A673 (cell line): ENCODE measurements at regions not wholly inside any gene's neighbourhood (a gene's known extent, or its start where the extent isn't known, plus 50 kb on each side); places are given as distances from the start of the nearest gene placed in this dataset.

Source experiments
- BruUV-seq: library from RNA; stranded (reverse); fragments of 400-500 nt; replicated peaks from 2 replicates; lab custom pipeline; 2021; lab: Mats Ljungman, UMichigan
- CTCF ChIA-PET: fragments of 300-600 bp; sonication (Branson Sonifier 250); formaldehyde crosslinking; loops from one replicate; lab custom pipeline; 2022; ENCODE audit warnings: antibody characterized with exemption; lab: Charles Lee
- POLR2A ChIA-PET: fragments of 300-600 bp; sonication (Branson Sonifier 250); formaldehyde crosslinking; loops from one replicate; lab custom pipeline; 2022; ENCODE audit warnings: antibody characterized with exemption; ENCODE audit not compliant: low non-redundant PET; lab: Charles Lee
- DNase-seq: peaks from one replicate; pipeline ENCODE4 v3.0.0-alpha.2; 2015; ENCODE audit warnings: low spot score
- H3K27ac ChIP-seq: fragments of 200-600 bp; sonication (generic); 2 replicates; pipeline ENCODE4 v1.5.1; 2016; ENCODE audit warnings: mixed run types, low read depth, mild to moderate bottlenecking, mixed read lengths, antibody characterized with exemption, low read length; ENCODE audit not compliant: poor library complexity, severe bottlenecking
- H3K27me3 ChIP-seq: fragments of 200-600 bp; sonication (generic); replicated peaks from 2 replicates; pipeline ENCODE4 v1.6.1; 2017; ENCODE audit warnings: mixed run types, low read depth, mild to moderate bottlenecking, mixed read lengths, antibody characterized with exemption, low read length; ENCODE audit not compliant: insufficient read depth, poor library complexity
- H3K36me3 ChIP-seq: fragments of 200-600 bp; sonication (generic); 2 replicates; pipeline ENCODE4 v1.6.1; 2016; ENCODE audit warnings: mixed run types, mild to moderate bottlenecking, mixed read lengths, antibody characterized with exemption, low read length; ENCODE audit not compliant: insufficient read depth, poor library complexity, severe bottlenecking
- H3K4me1 ChIP-seq: fragments of 200-600 bp; sonication (generic); 2 replicates; pipeline ENCODE4 v1.6.1; 2017; ENCODE audit warnings: mixed run types, mild to moderate bottlenecking, mixed read lengths, antibody characterized with exemption, low read length; ENCODE audit not compliant: insufficient read depth, poor library complexity, severe bottlenecking
- H3K4me3 ChIP-seq: fragments of 200-600 bp; sonication (generic); 2 replicates; pipeline ENCODE4 v1.5.1; 2016; ENCODE audit warnings: low read depth, mixed run types, mild to moderate bottlenecking, mixed read lengths, low read length; ENCODE audit not compliant: poor library complexity, severe bottlenecking
- H3K9me3 ChIP-seq: fragments of 200-600 bp; sonication (generic); 2 replicates; pipeline ENCODE4 v1.6.1; 2016; ENCODE audit warnings: mixed run types, low read depth, mild to moderate bottlenecking, mixed read lengths, antibody characterized with exemption, low read length; ENCODE audit not compliant: poor library complexity, severe bottlenecking
- EZH2 ChIP-seq: fragments of 200-600 bp; sonication (generic); IDR thresholded peaks from 2 replicates; pipeline ENCODE4 v1.6.1; 2017; ENCODE audit warnings: borderline replicate concordance, low read depth, mild to moderate bottlenecking, mixed read lengths, antibody characterized with exemption, low read length; ENCODE audit not compliant: poor library complexity, severe bottlenecking
- intact Hi-C: fragments of 100-400 bp; cut with micrococcal nuclease; formaldehyde crosslinking; loops from one replicate; pipeline ENCODE4 v1.10.0; 2022; ENCODE audit not compliant: unreplicated experiment
- TF ChIP-seq, protein P1 (sequence below): fragments of 300-800, 200-600 bp; sonication (generic); conservative IDR thresholded peaks from 2 replicates; pipeline ENCODE4 v1.5.1; 2017; ENCODE audit warnings: low read depth, mild to moderate bottlenecking, antibody characterized with exemption, low read length, moderate library complexity, mixed read lengths

DNA sequence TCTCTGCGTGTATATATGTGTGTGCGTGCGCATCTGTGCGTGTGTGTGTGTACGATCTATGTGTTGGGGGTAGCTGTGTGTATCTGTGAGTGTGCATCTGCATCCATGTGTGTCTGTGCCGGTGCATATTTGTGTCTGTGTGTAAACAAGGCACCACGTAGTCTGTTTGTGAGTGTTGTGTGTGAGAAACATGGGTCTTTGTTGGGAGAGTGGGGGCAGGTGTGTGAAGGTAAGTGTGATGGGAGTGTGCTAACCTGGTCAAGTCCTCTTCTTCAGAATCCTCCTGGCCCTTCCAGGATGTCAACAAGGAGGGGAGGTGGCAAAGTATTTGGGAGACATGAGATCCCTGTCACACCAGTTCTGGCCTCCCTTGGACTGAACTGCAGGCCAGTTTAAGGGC is 87.2 kb downstream of the HIF1AN start:
- POLR2A ChIA-PET = no interaction called here
- Histone ChIP-seq H3K36me3 (no peaks in the 10 kb centered on the region), H3K4me1 (no peaks in the 10 kb centered on the region), H3K27me3 (peaks cover 51% of the 10 kb centered on the region), H3K27ac (no peak overlapping the region), H3K9me3 (no peaks in the 10 kb centered on the region), H3K4me3 (no peak overlapping the region)
- no peak for DNase-seq
- intact Hi-C loops = no loop called here
- no TSS peak for BruUV-seq
- CTCF ChIA-PET = no interaction called here
- TF ChIP-seq, protein P1, sequence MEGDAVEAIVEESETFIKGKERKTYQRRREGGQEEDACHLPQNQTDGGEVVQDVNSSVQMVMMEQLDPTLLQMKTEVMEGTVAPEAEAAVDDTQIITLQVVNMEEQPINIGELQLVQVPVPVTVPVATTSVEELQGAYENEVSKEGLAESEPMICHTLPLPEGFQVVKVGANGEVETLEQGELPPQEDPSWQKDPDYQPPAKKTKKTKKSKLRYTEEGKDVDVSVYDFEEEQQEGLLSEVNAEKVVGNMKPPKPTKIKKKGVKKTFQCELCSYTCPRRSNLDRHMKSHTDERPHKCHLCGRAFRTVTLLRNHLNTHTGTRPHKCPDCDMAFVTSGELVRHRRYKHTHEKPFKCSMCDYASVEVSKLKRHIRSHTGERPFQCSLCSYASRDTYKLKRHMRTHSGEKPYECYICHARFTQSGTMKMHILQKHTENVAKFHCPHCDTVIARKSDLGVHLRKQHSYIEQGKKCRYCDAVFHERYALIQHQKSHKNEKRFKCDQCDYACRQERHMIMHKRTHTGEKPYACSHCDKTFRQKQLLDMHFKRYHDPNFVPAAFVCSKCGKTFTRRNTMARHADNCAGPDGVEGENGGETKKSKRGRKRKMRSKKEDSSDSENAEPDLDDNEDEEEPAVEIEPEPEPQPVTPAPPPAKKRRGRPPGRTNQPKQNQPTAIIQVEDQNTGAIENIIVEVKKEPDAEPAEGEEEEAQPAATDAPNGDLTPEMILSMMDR = no peak
- no peak for TF ChIP-seq EZH2

DNA sequence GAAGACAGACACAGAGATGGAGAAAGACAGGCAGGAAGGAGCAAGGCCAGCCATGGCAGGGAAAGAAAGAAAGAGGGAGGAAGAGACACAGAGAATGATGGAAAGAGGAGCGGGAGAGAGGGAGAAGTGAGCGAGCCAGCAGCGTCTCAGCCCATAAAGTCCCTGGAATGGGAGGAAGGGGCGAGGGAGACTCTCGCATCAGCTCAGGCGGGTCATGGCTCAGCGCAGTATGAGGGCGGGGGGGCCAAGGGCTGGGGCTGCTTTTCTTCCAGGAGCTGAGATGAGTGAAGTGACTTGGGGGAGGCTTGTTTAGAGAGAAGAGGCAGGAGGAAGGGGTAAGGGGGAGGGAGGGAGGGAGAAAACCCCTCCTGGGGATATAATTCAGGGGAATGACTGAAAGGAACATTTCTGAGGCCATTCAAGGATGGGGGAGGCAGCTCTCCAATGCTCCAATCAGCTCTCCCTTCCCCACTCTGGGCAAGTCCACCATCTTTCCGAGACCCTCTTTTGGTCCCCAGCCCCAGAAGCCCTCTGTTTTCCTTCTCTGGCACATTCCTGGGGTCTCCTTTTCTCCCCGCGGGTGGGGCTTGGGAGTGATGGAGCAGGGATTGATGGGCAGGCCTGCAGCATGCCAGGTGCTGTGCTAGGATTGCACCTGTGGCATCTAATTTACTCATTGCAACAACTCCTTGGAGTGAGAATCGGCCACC is 87.9 kb downstream of the HIF1AN start:
- Histone ChIP-seq H3K27ac (no peak overlapping the region), H3K9me3 (no peaks in the 10 kb centered on the region), H3K36me3 (no peaks in the 10 kb centered on the region), H3K4me1 (no peaks in the 10 kb centered on the region), H3K4me3 (no peak overlapping the region), H3K27me3 (peaks cover 49% of the 10 kb centered on the region)
- TF ChIP-seq, protein P1 = no peak
- no peak for TF ChIP-seq EZH2
- CTCF ChIA-PET = no interaction called here
- DNase-seq = no peak
- POLR2A ChIA-PET = no interaction called here
- intact Hi-C loops = no loop called here
- BruUV-seq = no TSS peak

DNA sequence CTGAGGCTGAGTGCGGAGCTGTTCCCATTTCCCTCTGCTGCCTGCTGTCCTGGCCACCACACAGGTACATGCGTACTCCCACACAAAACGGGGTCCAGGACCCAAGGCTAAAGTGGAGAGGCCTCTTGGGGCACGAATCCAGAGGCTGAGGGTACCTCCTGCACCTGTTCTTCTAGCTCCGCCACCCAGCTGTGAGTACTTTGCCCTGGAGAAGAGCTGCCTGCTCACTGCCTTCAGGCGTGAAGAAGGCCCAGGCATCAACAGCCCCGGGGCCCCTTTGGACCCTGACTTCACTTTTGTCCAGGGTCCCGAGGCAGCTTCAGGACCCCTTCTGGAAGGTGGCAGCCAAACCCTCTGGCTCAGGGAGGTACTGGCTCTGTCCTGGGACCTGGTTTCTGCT is 88.6 kb downstream of the HIF1AN start:
- H3K36me3 ChIP-seq = no peaks in the 10 kb centered on the region
- H3K27ac ChIP-seq = no peak overlapping the region
- ChIA-PET POLR2A (no interaction called here), CTCF (interaction anchor here (0.6 kb wide), 1 partner anchor 567 kb away, joined by 3 read pairs; no protein-coding TSS in a partner anchor)
- intact Hi-C loops = no loop called here
- no peak overlapping the region for H3K4me3 ChIP-seq
- H3K9me3 ChIP-seq = no peaks in the 10 kb centered on the region
- H3K27me3 ChIP-seq = peaks cover 43% of the 10 kb centered on the region
- DNase-seq = no peak
- no peaks in the 10 kb centered on the region for H3K4me1 ChIP-seq
- no TSS peak for BruUV-seq
- TF ChIP-seq EZH2 = no peak
- TF ChIP-seq, protein P1 = no peak
